HS-27A (cell line): ENCODE measurements at regions not wholly inside any gene's neighbourhood (a gene's known extent, or its start where the extent isn't known, plus 50 kb on each side); places are given as distances from the start of the nearest gene placed in this dataset.
A peak's percentile ranks its signal among the peaks of the same experiment; 100 is the strongest.

ENCODE experiments used
- DNase-seq: peaks from one replicate; pipeline ENCODE4 v3.0.0-alpha.2; 2012; ENCODE audit warnings: low read depth, missing footprints

DNA sequence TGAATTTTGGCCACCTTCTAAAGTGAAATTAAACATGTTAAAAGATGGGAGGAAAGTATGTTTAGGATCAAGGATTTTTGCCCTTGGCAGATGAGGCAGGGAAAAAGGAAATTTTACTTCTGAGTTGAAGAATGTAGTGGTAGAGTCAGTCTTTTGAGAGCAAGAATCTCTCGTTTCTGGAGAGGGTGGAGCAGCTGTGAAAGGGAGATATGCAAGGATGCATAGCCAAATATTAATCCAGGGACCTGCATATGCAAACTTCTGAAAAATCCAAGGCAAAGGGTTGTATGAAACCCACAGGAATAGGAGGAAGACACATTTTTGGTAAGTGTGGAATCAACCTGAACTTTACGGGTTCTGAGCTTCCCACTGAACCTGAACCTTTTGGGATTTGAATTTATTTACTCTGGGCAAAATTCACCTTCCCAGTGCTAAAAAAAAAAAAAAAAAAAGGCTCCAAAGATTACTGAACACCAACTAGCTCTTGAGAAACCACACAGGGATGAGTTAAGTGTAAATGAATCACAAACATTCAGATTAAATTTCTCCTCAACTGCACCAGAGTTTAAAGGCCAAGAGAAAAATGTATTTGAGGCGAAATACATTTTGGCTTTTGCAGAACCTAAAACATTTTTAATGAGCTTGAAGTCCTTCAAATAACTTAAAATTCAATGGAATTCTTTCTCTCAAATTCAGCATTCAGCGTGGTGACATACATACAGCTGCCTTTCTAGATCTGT is 187.1 kb upstream of the CDKN3 start:
- peak; percentile 66 for DNase-seq

- peak; percentile 72 for DNase-seq
Measured at GRCh38 chr14:54211551-54212308, 185.1 kb upstream of the CDKN3 start.

- DNase-seq: no peak
Measured at GRCh38 chr14:54213536-54213935, 183.3 kb upstream of the CDKN3 start.

- no peak for DNase-seq
Measured at GRCh38 chr14:54216827-54217226, 180.0 kb upstream of the CDKN3 start.

DNA sequence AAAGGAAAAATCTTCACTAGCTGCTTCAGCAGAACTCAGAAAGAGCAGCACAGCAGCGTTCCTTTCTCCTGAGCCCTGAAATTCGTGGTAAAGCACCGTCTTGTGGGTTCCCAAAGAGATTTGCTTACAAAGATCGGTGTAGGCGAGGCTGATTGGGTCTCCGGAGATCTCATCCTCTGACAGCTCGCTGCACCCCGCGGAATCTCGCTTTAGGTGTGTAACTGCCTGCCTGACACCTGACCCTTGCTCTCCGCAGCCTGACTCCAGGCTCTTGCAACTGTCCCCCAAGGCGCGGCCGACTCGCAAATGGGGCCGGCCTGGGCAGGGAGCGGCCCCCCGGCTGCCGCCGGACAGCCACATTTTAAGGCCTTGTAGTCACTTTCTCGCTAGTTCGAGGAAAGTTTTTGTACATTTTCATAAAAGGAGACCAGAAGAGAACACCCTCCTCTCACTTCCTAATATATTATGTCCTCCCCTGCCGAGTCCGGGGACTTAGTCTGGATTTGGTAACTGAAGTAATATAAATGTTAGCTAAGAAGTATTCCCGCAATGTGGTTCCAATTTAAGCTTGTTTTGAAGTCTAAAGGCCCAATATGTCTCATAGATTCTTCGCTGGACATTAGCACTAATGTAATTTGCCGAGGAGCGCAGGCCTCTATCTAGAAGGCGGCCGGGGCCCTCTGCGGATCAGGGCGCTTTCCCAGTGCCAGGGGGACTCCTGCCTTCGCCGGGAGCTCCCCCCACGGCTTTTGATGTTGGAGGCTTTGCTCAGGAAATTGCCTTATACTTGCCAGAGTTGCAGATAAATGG is 177.3 kb upstream of the CDKN3 start:
- no peak for DNase-seq

GRCh38 chr14:54220071-54220703 is 176.6 kb upstream of the CDKN3 start:
- DNase-seq: no peak

DNA sequence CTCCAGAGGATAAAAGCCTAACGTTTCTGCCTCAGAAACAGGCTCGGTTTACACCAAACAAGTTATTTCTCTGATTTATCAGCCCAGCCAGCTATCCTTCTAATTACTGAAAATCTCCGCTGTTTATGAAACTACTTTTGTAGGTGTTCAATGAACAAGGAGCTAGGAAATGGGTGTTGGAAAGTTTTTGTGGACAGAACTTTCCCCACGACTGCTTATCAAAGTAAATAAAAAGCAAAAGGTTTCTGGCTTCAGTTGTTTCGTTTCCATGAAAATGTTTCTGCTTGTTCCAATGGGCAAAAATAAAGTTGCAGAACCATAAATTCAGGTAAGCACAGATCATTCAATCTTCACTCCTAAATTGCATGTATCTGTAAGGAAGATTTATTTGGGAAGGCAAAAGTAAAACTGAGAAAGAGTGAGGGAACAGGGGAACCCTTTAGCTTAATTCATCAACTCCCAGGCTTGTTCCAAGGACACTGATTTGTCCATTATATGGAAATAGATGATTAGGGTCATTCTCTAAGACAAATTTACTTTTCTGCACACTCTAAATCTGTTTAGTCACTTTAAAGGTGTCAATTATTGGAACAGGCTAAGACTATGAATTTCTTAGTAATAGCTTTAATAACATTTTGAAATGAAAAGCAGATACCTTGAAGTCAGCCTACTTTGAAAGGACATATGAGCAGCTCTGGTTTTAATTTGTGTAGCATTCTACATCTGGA is 175.9 kb upstream of the CDKN3 start:
- no peak for DNase-seq

DNA sequence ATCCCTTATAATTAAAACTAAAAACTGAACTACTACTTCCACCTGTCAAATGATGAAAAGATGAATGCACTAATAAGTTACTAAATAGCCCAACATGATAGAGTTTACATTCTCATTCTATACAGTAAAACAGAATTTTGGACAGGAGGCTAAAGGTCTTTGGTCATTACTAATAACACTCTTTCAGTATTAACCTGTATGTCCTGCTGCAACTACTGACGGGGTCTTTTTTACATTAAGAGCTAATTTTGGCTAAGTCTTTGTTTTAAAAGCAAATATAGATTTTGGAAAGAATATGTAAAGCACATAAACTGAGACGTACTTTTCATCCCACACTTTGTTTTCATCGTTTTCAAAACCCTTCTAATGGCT is 175.4 kb upstream of the CDKN3 start:
- no peak for DNase-seq

DNA sequence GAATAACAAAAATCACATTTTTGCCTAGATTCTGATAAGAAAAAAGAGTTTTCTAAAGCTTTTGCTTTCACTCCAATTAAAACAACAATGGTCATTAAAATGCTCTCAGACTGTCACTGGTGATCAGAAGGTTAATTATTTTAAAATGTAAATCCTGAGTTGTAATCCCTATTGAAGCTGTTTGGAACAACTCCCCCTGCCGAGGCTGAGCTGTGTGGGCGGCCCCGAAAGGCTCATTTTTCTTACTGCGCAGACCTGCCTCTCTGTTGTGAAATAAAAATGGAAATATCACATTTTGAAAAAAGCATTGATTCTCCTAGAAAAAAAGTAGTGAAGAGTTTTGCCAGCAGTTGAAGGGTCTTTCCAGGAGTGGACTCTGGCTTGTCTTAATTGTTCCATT is 174.8 kb upstream of the CDKN3 start:
- DNase-seq: no peak

- no peak for DNase-seq
Measured at GRCh38 chr14:54223831-54224402, 172.9 kb upstream of the CDKN3 start.

GRCh38 chr14:54225457-54226060 is 171.2 kb upstream of the CDKN3 start:
- DNase-seq: no peak

- DNase-seq: no peak
Measured at GRCh38 chr14:54226103-54226502, 170.7 kb upstream of the CDKN3 start.

GRCh38 chr14:54226558-54226957 is 170.2 kb upstream of the CDKN3 start:
- DNase-seq: no peak

- no peak for DNase-seq
Measured at GRCh38 chr14:54229136-54229535, 167.7 kb upstream of the CDKN3 start.

DNA sequence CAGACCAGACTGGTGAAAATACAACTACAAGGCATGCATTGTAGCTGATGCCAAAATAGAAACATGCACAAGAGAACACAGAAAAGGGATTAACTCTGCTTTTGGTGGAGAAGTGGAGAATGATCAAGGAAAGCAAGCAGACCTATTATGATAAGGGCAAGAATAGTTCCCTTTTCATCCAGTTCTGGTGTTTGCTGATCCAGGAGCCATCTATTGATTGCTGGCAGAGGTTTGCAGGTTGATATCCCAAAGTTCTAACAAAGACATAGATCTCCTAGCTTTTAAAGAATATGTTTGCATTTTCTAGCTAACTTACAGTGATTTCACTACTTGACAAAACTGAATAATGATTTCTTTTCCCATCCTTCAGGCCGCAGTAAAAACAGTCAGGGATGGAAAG is 166.2 kb upstream of the CDKN3 start:
- DNase-seq: no peak

DNA sequence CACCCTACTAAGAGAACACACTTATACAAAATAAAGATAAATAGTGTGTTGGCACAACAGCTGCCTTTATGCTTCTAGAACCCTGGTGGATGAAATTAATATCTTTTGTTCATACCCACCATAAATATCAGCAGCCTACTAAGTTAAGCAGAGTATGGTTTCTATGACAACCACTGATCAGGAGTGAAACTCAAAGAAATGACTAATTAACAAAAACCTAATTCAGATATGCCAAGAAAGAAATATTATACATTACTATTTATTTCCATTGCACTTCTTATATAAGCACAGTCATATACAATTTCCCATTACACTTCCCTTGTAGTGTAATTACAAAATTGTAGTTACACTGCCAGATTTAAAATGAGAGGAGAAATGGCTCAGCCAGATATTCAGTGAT is 164.1 kb upstream of the CDKN3 start:
- no peak for DNase-seq

GRCh38 chr14:54241517-54241916 is 155.3 kb upstream of the CDKN3 start:
- DNase-seq: no peak

GRCh38 chr14:54251356-54251755 is 145.5 kb upstream of the CDKN3 start:
- no peak for DNase-seq

- DNase-seq: peak; percentile 91
Measured at GRCh38 chr14:54252072-54252730, 144.6 kb upstream of the CDKN3 start.

GRCh38 chr14:54253195-54253947 is 143.4 kb upstream of the CDKN3 start:
- peak; percentile 75 for DNase-seq
